HL-60 (cell line): ENCODE measurements at regions not wholly inside any gene's neighbourhood (a gene's known extent, or its start where the extent isn't known, plus 50 kb on each side); places are given as distances from the start of the nearest gene placed in this dataset.

ENCODE experiments used
- POLR2AphosphoS5 ChIP-seq: IDR thresholded peaks from 2 replicates; pipeline ENCODE4 v1.6.1; 2012; ENCODE audit warnings: low read depth
- REST ChIP-seq: IDR thresholded peaks from 2 replicates; pipeline ENCODE4 v1.6.1; 2012; ENCODE audit warnings: low read depth; ENCODE audit not compliant: insufficient replicate concordance
- TF ChIP-seq, protein P1 (sequence below): IDR thresholded peaks from one replicate; pipeline ENCODE4 v1.5.1; 2011; ENCODE audit warnings: low read length, control low read depth, inconsistent platforms; ENCODE audit not compliant: insufficient read depth

- TF ChIP-seq, protein P1, sequence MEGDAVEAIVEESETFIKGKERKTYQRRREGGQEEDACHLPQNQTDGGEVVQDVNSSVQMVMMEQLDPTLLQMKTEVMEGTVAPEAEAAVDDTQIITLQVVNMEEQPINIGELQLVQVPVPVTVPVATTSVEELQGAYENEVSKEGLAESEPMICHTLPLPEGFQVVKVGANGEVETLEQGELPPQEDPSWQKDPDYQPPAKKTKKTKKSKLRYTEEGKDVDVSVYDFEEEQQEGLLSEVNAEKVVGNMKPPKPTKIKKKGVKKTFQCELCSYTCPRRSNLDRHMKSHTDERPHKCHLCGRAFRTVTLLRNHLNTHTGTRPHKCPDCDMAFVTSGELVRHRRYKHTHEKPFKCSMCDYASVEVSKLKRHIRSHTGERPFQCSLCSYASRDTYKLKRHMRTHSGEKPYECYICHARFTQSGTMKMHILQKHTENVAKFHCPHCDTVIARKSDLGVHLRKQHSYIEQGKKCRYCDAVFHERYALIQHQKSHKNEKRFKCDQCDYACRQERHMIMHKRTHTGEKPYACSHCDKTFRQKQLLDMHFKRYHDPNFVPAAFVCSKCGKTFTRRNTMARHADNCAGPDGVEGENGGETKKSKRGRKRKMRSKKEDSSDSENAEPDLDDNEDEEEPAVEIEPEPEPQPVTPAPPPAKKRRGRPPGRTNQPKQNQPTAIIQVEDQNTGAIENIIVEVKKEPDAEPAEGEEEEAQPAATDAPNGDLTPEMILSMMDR, result no peak
- TF ChIP-seq POLR2AphosphoS5 (no peak), REST (no peak)
Measured at GRCh38 chr4:14848229-14848628, 154.1 kb upstream of the CPEB2 start.
